ENCODE measurements at regions not wholly inside any gene's neighbourhood (a gene's known extent, or its start where the extent isn't known, plus 50 kb on each side); places are given as distances from the start of the nearest gene placed in this dataset.

DNA sequence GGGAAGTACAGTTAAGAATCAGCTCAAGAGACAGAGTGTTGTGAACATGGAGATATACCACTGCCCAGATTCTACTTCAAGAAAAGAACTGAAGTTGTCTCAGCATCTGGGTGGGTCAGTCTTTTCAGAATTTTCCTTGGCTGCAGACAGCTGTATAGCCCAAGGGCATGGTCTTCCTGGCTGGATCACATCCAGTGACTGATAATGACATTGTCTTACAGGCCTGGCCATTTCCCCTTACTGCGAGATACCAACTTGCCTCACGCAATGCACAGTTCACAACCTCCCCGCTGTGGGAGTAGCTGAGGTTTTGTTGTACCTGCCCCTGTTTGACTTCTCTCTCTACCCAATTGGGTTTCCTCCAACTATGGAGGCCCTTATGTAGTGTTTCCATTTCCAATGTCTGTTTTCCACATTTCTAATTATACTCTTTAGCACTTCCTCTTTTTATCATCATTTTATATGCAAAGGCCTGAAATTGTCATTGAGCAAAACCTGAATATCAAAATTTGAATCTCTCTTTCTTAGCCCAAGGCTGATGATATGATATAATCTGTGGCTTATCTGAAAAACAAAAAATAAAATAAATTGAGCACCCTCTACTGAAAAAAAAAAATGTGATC lies 209.1 kb downstream of the NAF1 start:
- H3K9ac ChIP-seq (ENCODE audit: low read depth in 1 of 2, low read length in 2 of 2): no peak overlapping the region
- H3K27me3 ChIP-seq (ENCODE audit: control insufficient read depth in 4 of 4, insufficient read depth in 4 of 4, low read length in 3 of 4): peaks cover 0 to 4% (median 0%) of the 10 kb centered on the region in 4 donors
- no peak overlapping the region for H3K27ac ChIP-seq (ENCODE audit: low read depth in 1 of 2, low read length in 2 of 2)
- H3K4me1 ChIP-seq (ENCODE audit: control insufficient read depth in 4 of 4, insufficient read depth in 4 of 4, low read length in 3 of 4): no peaks in the 10 kb centered on the region
- no peak for DNase-seq (ENCODE audit: low spot score)
- H3K36me3 ChIP-seq (ENCODE audit: control insufficient read depth in 4 of 4, insufficient read depth in 3 of 4, low read depth in 1 of 4, low read length in 3 of 4): no peaks in the 10 kb centered on the region
- 87% methylated on average over 3 of the region's 3 CpGs for WGBS
- no peaks in the 10 kb centered on the region for H3K9me3 ChIP-seq (ENCODE audit: control insufficient read depth in 4 of 4, low read length in 3 of 4)
- H3K4me3 ChIP-seq (ENCODE audit: low read depth in 1 of 3, low read length in 3 of 3): no peak overlapping the region
- no peak for TF ChIP-seq RXRA (IDR thresholded peaks at IDR 0.05)
- TF ChIP-seq, protein P1, sequence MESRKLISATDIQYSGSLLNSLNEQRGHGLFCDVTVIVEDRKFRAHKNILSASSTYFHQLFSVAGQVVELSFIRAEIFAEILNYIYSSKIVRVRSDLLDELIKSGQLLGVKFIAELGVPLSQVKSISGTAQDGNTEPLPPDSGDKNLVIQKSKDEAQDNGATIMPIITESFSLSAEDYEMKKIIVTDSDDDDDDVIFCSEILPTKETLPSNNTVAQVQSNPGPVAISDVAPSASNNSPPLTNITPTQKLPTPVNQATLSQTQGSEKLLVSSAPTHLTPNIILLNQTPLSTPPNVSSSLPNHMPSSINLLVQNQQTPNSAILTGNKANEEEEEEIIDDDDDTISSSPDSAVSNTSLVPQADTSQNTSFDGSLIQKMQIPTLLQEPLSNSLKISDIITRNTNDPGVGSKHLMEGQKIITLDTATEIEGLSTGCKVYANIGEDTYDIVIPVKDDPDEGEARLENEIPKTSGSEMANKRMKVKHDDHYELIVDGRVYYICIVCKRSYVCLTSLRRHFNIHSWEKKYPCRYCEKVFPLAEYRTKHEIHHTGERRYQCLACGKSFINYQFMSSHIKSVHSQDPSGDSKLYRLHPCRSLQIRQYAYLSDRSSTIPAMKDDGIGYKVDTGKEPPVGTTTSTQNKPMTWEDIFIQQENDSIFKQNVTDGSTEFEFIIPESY (IDR thresholded peaks at IDR 0.05): no peak
- TF ChIP-seq, protein P2, sequence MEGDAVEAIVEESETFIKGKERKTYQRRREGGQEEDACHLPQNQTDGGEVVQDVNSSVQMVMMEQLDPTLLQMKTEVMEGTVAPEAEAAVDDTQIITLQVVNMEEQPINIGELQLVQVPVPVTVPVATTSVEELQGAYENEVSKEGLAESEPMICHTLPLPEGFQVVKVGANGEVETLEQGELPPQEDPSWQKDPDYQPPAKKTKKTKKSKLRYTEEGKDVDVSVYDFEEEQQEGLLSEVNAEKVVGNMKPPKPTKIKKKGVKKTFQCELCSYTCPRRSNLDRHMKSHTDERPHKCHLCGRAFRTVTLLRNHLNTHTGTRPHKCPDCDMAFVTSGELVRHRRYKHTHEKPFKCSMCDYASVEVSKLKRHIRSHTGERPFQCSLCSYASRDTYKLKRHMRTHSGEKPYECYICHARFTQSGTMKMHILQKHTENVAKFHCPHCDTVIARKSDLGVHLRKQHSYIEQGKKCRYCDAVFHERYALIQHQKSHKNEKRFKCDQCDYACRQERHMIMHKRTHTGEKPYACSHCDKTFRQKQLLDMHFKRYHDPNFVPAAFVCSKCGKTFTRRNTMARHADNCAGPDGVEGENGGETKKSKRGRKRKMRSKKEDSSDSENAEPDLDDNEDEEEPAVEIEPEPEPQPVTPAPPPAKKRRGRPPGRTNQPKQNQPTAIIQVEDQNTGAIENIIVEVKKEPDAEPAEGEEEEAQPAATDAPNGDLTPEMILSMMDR (IDR thresholded peaks at IDR 0.05; ENCODE audit: low read depth, low read length, missing input control): no peak
- TF ChIP-seq, protein P3, sequence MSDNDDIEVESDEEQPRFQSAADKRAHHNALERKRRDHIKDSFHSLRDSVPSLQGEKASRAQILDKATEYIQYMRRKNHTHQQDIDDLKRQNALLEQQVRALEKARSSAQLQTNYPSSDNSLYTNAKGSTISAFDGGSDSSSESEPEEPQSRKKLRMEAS (IDR thresholded peaks at IDR 0.05): no peak
- TF ChIP-seq, protein P4, sequence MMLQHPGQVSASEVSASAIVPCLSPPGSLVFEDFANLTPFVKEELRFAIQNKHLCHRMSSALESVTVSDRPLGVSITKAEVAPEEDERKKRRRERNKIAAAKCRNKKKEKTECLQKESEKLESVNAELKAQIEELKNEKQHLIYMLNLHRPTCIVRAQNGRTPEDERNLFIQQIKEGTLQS (IDR thresholded peaks at IDR 0.05): no peak
- TF ChIP-seq JUND (IDR thresholded peaks at IDR 0.05): no peak
- TF ChIP-seq FOXA1 (IDR thresholded peaks at IDR 0.05): no peak
- TF ChIP-seq, protein P5, sequence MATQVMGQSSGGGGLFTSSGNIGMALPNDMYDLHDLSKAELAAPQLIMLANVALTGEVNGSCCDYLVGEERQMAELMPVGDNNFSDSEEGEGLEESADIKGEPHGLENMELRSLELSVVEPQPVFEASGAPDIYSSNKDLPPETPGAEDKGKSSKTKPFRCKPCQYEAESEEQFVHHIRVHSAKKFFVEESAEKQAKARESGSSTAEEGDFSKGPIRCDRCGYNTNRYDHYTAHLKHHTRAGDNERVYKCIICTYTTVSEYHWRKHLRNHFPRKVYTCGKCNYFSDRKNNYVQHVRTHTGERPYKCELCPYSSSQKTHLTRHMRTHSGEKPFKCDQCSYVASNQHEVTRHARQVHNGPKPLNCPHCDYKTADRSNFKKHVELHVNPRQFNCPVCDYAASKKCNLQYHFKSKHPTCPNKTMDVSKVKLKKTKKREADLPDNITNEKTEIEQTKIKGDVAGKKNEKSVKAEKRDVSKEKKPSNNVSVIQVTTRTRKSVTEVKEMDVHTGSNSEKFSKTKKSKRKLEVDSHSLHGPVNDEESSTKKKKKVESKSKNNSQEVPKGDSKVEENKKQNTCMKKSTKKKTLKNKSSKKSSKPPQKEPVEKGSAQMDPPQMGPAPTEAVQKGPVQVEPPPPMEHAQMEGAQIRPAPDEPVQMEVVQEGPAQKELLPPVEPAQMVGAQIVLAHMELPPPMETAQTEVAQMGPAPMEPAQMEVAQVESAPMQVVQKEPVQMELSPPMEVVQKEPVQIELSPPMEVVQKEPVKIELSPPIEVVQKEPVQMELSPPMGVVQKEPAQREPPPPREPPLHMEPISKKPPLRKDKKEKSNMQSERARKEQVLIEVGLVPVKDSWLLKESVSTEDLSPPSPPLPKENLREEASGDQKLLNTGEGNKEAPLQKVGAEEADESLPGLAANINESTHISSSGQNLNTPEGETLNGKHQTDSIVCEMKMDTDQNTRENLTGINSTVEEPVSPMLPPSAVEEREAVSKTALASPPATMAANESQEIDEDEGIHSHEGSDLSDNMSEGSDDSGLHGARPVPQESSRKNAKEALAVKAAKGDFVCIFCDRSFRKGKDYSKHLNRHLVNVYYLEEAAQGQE (IDR thresholded peaks at IDR 0.05): no peak
- TF ChIP-seq HNF4G (IDR thresholded peaks at IDR 0.05): no peak
- TF ChIP-seq YY1 (IDR thresholded peaks at IDR 0.05): no peak
- TF ChIP-seq NR2F2 (IDR thresholded peaks at IDR 0.05): no peak
- TF ChIP-seq EGR1 (IDR thresholded peaks at IDR 0.05; ENCODE audit: low read depth in 2 of 2): no peak
- TF ChIP-seq RAD21 (IDR thresholded peaks at IDR 0.05): no peak
- no peak for TF ChIP-seq HNF4A (conservative IDR thresholded peaks at IDR 0.05)

DNA sequence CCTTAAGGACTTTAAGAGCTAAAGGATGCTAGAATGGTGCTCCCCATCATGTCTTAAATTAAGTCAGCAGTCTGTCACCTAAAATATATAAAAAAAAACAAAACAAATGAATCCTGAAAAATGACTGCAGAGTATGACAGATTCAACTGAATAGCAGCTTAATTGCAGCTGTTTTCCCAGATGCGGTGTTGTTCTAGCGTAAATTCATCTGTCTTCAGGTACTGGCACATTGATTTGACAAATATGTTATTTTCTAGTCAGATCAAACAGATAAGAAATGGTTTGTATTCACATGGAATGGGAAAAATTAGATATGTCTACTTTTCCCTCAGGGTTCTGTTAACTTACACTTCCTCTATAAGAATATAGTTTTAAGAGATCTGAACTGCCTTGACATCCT lies 211.7 kb downstream of the NAF1 start:
- 86% methylated on average over 2 of the region's 2 CpGs for WGBS
- Histone ChIP-seq H3K27me3 (ENCODE audit: control insufficient read depth in 4 of 4, insufficient read depth in 4 of 4, low read length in 3 of 4) (peaks cover 0 to 4% (median 0%) of the 10 kb centered on the region in 4 donors), H3K4me1 (ENCODE audit: control insufficient read depth in 4 of 4, insufficient read depth in 4 of 4, low read length in 3 of 4) (no peaks in the 10 kb centered on the region), H3K27ac (ENCODE audit: low read depth in 1 of 2, low read length in 2 of 2) (no peak overlapping the region), H3K36me3 (ENCODE audit: control insufficient read depth in 4 of 4, insufficient read depth in 3 of 4, low read depth in 1 of 4, low read length in 3 of 4) (no peaks in the 10 kb centered on the region), H3K9ac (ENCODE audit: low read depth in 1 of 2, low read length in 2 of 2) (no peak overlapping the region), H3K9me3 (ENCODE audit: control insufficient read depth in 4 of 4, low read length in 3 of 4) (no peaks in the 10 kb centered on the region), H3K4me3 (ENCODE audit: low read depth in 1 of 3, low read length in 3 of 3) (no peak overlapping the region)
- DNase-seq (ENCODE audit: low spot score): no peak
- TF ChIP-seq, protein P5 (IDR thresholded peaks at IDR 0.05): no peak
- TF ChIP-seq TAF1 (conservative IDR thresholded peaks at IDR 0.05) (no peak), GABPA (IDR thresholded peaks at IDR 0.05 in 1 of 2, conservative IDR thresholded peaks at IDR 0.05 in 1 of 2) (no peak), EGR1 (IDR thresholded peaks at IDR 0.05; ENCODE audit: low read depth in 2 of 2) (no peak), RAD21 (IDR thresholded peaks at IDR 0.05) (no peak), NR2F2 (IDR thresholded peaks at IDR 0.05) (no peak), HNF4A (conservative IDR thresholded peaks at IDR 0.05) (no peak), JUND (IDR thresholded peaks at IDR 0.05) (no peak), YY1 (IDR thresholded peaks at IDR 0.05) (no peak), HNF4G (IDR thresholded peaks at IDR 0.05) (no peak), FOXA1 (IDR thresholded peaks at IDR 0.05) (no peak)
- TF ChIP-seq, protein P3 (IDR thresholded peaks at IDR 0.05): no peak
- TF ChIP-seq, protein P1 (IDR thresholded peaks at IDR 0.05): no peak

All from liver (tissue), 8 donors.